GM18907 (cell line): ENCODE measurements at regions not wholly inside any gene's neighbourhood (a gene's known extent, or its start where the extent isn't known, plus 50 kb on each side); places are given as distances from the start of the nearest gene placed in this dataset.

Experiments used
- ATAC-seq: cut with Tn5 transposase; IDR thresholded peaks from one replicate; pipeline ENCODE4 v1.9.1; 2021; ENCODE audit warnings: mild to moderate bottlenecking, moderate library complexity; ENCODE audit not compliant: unreplicated experiment

GRCh38 chr18:29056800-29057199 lies 879.9 kb upstream of the CDH2 start:
- no peak for ATAC-seq

- no peak for ATAC-seq
These were observed 865.0 kb upstream of the CDH2 start for GRCh38 chr18:29041976-29042375.

GRCh38 chr18:29034113-29034856 lies 857.4 kb upstream of the CDH2 start:
- ATAC-seq = no peak

GRCh38 chr18:29028560-29028959 lies 851.6 kb upstream of the CDH2 start:
- no peak for ATAC-seq

GRCh38 chr18:29018976-29019375 lies 842.0 kb upstream of the CDH2 start:
- ATAC-seq = no peak

GRCh38 chr18:29012883-29013465 lies 836.0 kb upstream of the CDH2 start:
- ATAC-seq = no peak

GRCh38 chr18:29012364-29012763 lies 835.4 kb upstream of the CDH2 start:
- ATAC-seq = no peak

- no peak for ATAC-seq
These were observed 832.4 kb upstream of the CDH2 start for GRCh38 chr18:29009250-29009803.

- no peak for ATAC-seq
These were observed 831.9 kb upstream of the CDH2 start for GRCh38 chr18:29008809-29009208.

- no peak for ATAC-seq
These were observed 831.2 kb upstream of the CDH2 start for GRCh38 chr18:29007986-29008654.

GRCh38 chr18:29004921-29005320 lies 828.0 kb upstream of the CDH2 start:
- no peak for ATAC-seq

GRCh38 chr18:29003194-29003593 lies 826.3 kb upstream of the CDH2 start:
- ATAC-seq = no peak

GRCh38 chr18:29002747-29003146 lies 825.8 kb upstream of the CDH2 start:
- no peak for ATAC-seq

GRCh38 chr18:28999726-29000125 lies 822.8 kb upstream of the CDH2 start:
- no peak for ATAC-seq

- ATAC-seq = no peak
These were observed 818.4 kb upstream of the CDH2 start for GRCh38 chr18:28995319-28995718.

GRCh38 chr18:28984731-28985130 lies 807.8 kb upstream of the CDH2 start:
- no peak for ATAC-seq

GRCh38 chr18:28974504-28974903 lies 797.6 kb upstream of the CDH2 start:
- no peak for ATAC-seq

GRCh38 chr18:28973324-28973723 lies 796.4 kb upstream of the CDH2 start:
- ATAC-seq = no peak

GRCh38 chr18:28972333-28972907 lies 795.5 kb upstream of the CDH2 start:
- no peak for ATAC-seq

- ATAC-seq = no peak
These were observed 786.6 kb upstream of the CDH2 start for GRCh38 chr18:28963481-28963880.

- ATAC-seq = no peak
These were observed 784.8 kb upstream of the CDH2 start for GRCh38 chr18:28961669-28962228.
